ENCODE measurements at regions not wholly inside any gene's neighbourhood (a gene's known extent, or its start where the extent isn't known, plus 50 kb on each side); places are given as distances from the start of the nearest gene placed in this dataset.
"Not testable (repeated sequence)": the region's sequence is repeated elsewhere in the genome, so short reads cannot be mapped to it uniquely, and the experiment has no call there.

- not testable (repeated sequence) for DNase-seq (ENCODE audit: low read depth in 2 of 2, low spot score in 1 of 2)
Observed at GRCh38 chr4:102397056-102397455, 51.8 kb upstream of the SLC39A8 start.

- DNase-seq (ENCODE audit: low read depth in 2 of 2, low spot score in 1 of 2), result no peak
Observed at GRCh38 chr4:102399021-102399420, 53.7 kb upstream of the SLC39A8 start.

- DNase-seq (ENCODE audit: low read depth in 2 of 2, low spot score in 1 of 2), result no peak
Observed at GRCh38 chr4:102400898-102401297, 55.6 kb upstream of the SLC39A8 start.

- no peak for DNase-seq (ENCODE audit: low read depth in 2 of 2, low spot score in 1 of 2)
Observed at GRCh38 chr4:102402223-102402622, 56.9 kb upstream of the SLC39A8 start.

GRCh38 chr4:102403116-102403515, 57.8 kb upstream of the SLC39A8 start:
- no peak for DNase-seq (ENCODE audit: low read depth in 2 of 2, low spot score in 1 of 2)

GRCh38 chr4:102404431-102404969, 59.2 kb upstream of the SLC39A8 start:
- DNase-seq (ENCODE audit: low read depth in 2 of 2, low spot score in 1 of 2), result no peak

- DNase-seq (ENCODE audit: low read depth in 2 of 2, low spot score in 1 of 2), result no peak
Observed at GRCh38 chr4:102405821-102406401, 60.6 kb upstream of the SLC39A8 start.

GRCh38 chr4:102410884-102411283, 65.6 kb upstream of the SLC39A8 start:
- not testable (repeated sequence) for DNase-seq (ENCODE audit: low read depth in 2 of 2, low spot score in 1 of 2)

- DNase-seq (ENCODE audit: low read depth in 2 of 2, low spot score in 1 of 2), result no peak
Observed at GRCh38 chr4:102411408-102411807, 66.1 kb upstream of the SLC39A8 start.

GRCh38 chr4:102416765-102417164, 71.5 kb upstream of the SLC39A8 start:
- no peak for DNase-seq (ENCODE audit: low read depth in 2 of 2, low spot score in 1 of 2)

GRCh38 chr4:102420563-102421398, 75.5 kb upstream of the SLC39A8 start:
- DNase-seq (ENCODE audit: low read depth in 2 of 2, low spot score in 1 of 2), result no peak

GRCh38 chr4:102422843-102423242, 77.6 kb upstream of the SLC39A8 start:
- DNase-seq (ENCODE audit: low read depth in 2 of 2, low spot score in 1 of 2), result no peak

- DNase-seq (ENCODE audit: low read depth in 2 of 2, low spot score in 1 of 2), result no peak
Observed at GRCh38 chr4:102423375-102423774, 77.8 kb upstream of the NFKB1 start.

GRCh38 chr4:102427371-102427998, 73.7 kb upstream of the NFKB1 start:
- DNase-seq (ENCODE audit: low read depth in 2 of 2, low spot score in 1 of 2), result no peak

- no peak for DNase-seq (ENCODE audit: low read depth in 2 of 2, low spot score in 1 of 2)
Observed at GRCh38 chr4:102428122-102428521, 73.0 kb upstream of the NFKB1 start.

- DNase-seq (ENCODE audit: low read depth in 2 of 2, low spot score in 1 of 2), result no peak
Observed at GRCh38 chr4:102429553-102429952, 71.6 kb upstream of the NFKB1 start.

- DNase-seq (ENCODE audit: low read depth in 2 of 2, low spot score in 1 of 2), result no peak
Observed at GRCh38 chr4:102430461-102430910, 70.7 kb upstream of the NFKB1 start.

- DNase-seq (ENCODE audit: low read depth in 2 of 2, low spot score in 1 of 2), result no peak
Observed at GRCh38 chr4:102431608-102431961, 69.6 kb upstream of the NFKB1 start.

GRCh38 chr4:102437111-102437510, 64.0 kb upstream of the NFKB1 start:
- no peak for DNase-seq (ENCODE audit: low read depth in 2 of 2, low spot score in 1 of 2)

- no peak for DNase-seq (ENCODE audit: low read depth in 2 of 2, low spot score in 1 of 2)
Observed at GRCh38 chr4:102438396-102439235, 62.5 kb upstream of the NFKB1 start.

- no peak for DNase-seq (ENCODE audit: low read depth in 2 of 2, low spot score in 1 of 2)
Observed at GRCh38 chr4:102439236-102439614, 61.9 kb upstream of the NFKB1 start.
